ENCODE measurements at regions not wholly inside any gene's neighbourhood (a gene's known extent, or its start where the extent isn't known, plus 50 kb on each side); places are given as distances from the start of the nearest gene placed in this dataset.

- Histone ChIP-seq H3F3A (replicated peaks; ENCODE audit: low read depth) (0 out of 2 replicates have a peak, but pooled peaks cover 3% of the 10 kb centered on the region), H3K79me2 (replicated peaks; ENCODE audit: insufficient read depth) (no peaks in the 10 kb centered on the region), H3K4me1 (ENCODE audit: insufficient read depth) (peaks cover 25% of the 10 kb centered on the region), H3K4me2 (no peak overlapping the region), H2AFZ (no peak overlapping the region), H4K20me1 (replicated peaks; ENCODE audit: insufficient read depth) (no peaks in the 10 kb centered on the region), H3K4me3 (no peak overlapping the region), H3K27ac (ENCODE audit: low read depth) (no peak overlapping the region), H3K27me3 (ENCODE audit: insufficient read depth) (no peaks in the 10 kb centered on the region), H3K36me3 (ENCODE audit: insufficient read depth) (no peaks in the 10 kb centered on the region), H3K9me2 (ENCODE audit: insufficient read depth) (no peaks in the 10 kb centered on the region)
- Mint-ChIP-seq H3K27ac (no peak overlapping the region; the same call in 1 of the 2 replicates), H3K4me3 (no peak overlapping the region), H3K9me3 (no peaks in the 10 kb centered on the region; the same call in 2 of the 3 replicates), H3K4me1 (peaks cover 31% of the 10 kb centered on the region), H3K27me3 (ENCODE audit: insufficient read depth, low read depth, poor library complexity) (peaks cover 9% of the 10 kb centered on the region), H3K36me3 (ENCODE audit: low read depth) (no peaks in the 10 kb centered on the region)
- ATAC-seq (no peak), DNase-seq (ENCODE audit: low spot score) (no peak)
- TF ChIP-seq ZNF331 (CRISPR knock-in tag; IDR thresholded peaks at IDR 0.05; ENCODE audit: low read depth), result no peak
- no peak for TF ChIP-seq POLR2AphosphoS5 (IDR thresholded peaks at IDR 0.05; ENCODE audit: low read depth)
- no peak for TF ChIP-seq CREB1 (CRISPR knock-in tag; IDR thresholded peaks at IDR 0.05; ENCODE audit: low read depth)
- no peak for TF ChIP-seq ZNF462 (CRISPR knock-in tag; IDR thresholded peaks at IDR 0.05)
- TF ChIP-seq JUNB (IDR thresholded peaks at IDR 0.05; ENCODE audit: unreplicated experiment), result no peak
- no peak for TF ChIP-seq REST (IDR thresholded peaks at IDR 0.05; ENCODE audit: unreplicated experiment)
- no peak for TF ChIP-seq EZH2phosphoT487 (IDR thresholded peaks at IDR 0.05; ENCODE audit: unreplicated experiment)
- TF ChIP-seq STAT1 (IDR thresholded peaks at IDR 0.05; ENCODE audit: unreplicated experiment), result no peak
- TF ChIP-seq ETS1 (IDR thresholded peaks at IDR 0.05), result no peak
- no peak for TF ChIP-seq ZNF114 (CRISPR knock-in tag; IDR thresholded peaks at IDR 0.05)
- TF ChIP-seq EZH2 (IDR thresholded peaks at IDR 0.05; ENCODE audit: low read depth, unreplicated experiment), result no peak
- no peak for TF ChIP-seq NANOG (IDR thresholded peaks at IDR 0.05; ENCODE audit: borderline replicate concordance)
- no peak for TF ChIP-seq CTCF (conservative IDR thresholded peaks at IDR 0.05; ENCODE audit: low read depth in 2 of 2)
These were observed 84.8 kb upstream of the C7orf33 start for GRCh38 chr7:148505645-148506375.
